Astrocyte (in vitro differentiated cells and primary cell): ENCODE measurements at regions not wholly inside any gene's neighbourhood (a gene's known extent, or its start where the extent isn't known, plus 50 kb on each side); places are given as distances from the start of the nearest gene placed in this dataset.

Experiments
- DNase-seq: peaks from one replicate; pipeline ENCODE4 v3.0.0-alpha.2; 2010; ENCODE audit warnings: low read depth
- FAIRE-seq: peaks from 2 replicates; lab custom pipeline; 2011; peaks lifted over from hg19 to GRCh38; lab: Jason Lieb, UNC
- H2AFZ ChIP-seq: 2 replicates; pipeline ENCODE4 v1.6.0; 2012; ENCODE audit warnings: low read depth, low read length, inconsistent platforms
- H3K27ac ChIP-seq: 2 replicates; pipeline ENCODE4 v1.5.1; 2011; ENCODE audit warnings: low read depth, low read length, inconsistent platforms
- H3K27me3 ChIP-seq: 2 replicates; pipeline ENCODE4 v1.6.0; 2011; ENCODE audit warnings: low read length, inconsistent platforms; ENCODE audit not compliant: insufficient read depth
- H3K36me3 ChIP-seq: 2 replicates; pipeline ENCODE4 v1.5.1; 2011; ENCODE audit warnings: low read length, inconsistent platforms; ENCODE audit not compliant: insufficient read depth
- H3K4me1 ChIP-seq: 2 replicates; pipeline ENCODE4 v1.5.1; 2011; ENCODE audit warnings: low read length, inconsistent platforms; ENCODE audit not compliant: insufficient read depth
- H3K4me2 ChIP-seq: 2 replicates; pipeline ENCODE4 v1.6.0; 2012; ENCODE audit warnings: low read length, inconsistent platforms
- H3K4me3 ChIP-seq: 2 replicates; pipeline ENCODE4 v1.5.1; 2011; ENCODE audit warnings: low read depth, mild to moderate bottlenecking, low read length, inconsistent platforms; ENCODE audit not compliant: insufficient read depth
- H3K79me2 ChIP-seq: 2 replicates; pipeline ENCODE4 v1.6.0; 2012; ENCODE audit warnings: mild to moderate bottlenecking, low read length, inconsistent platforms; ENCODE audit not compliant: insufficient read depth
- H3K9ac ChIP-seq: 2 replicates; pipeline ENCODE4 v1.6.0; 2012; ENCODE audit warnings: mild to moderate bottlenecking, low read length, inconsistent platforms
- H3K9me3 ChIP-seq: 2 replicates; pipeline ENCODE4 v1.5.1; 2012; ENCODE audit warnings: low read depth, mild to moderate bottlenecking, low read length, inconsistent platforms; ENCODE audit not compliant: insufficient read depth
- H4K20me1 ChIP-seq: 2 replicates; pipeline ENCODE4 v1.6.0; 2012; ENCODE audit warnings: low read length, inconsistent platforms; ENCODE audit not compliant: insufficient read depth
- H3K27ac Mint-ChIP-seq: one replicate; pipeline ENCODE4 v1.8.0; 2021; ENCODE audit warnings: mild to moderate bottlenecking, mixed read lengths; ENCODE audit not compliant: unreplicated experiment
- H3K27me3 Mint-ChIP-seq: one replicate; pipeline ENCODE4 v1.8.0; 2021; ENCODE audit warnings: low read depth, mixed read lengths; ENCODE audit not compliant: unreplicated experiment
- H3K36me3 Mint-ChIP-seq: one replicate; pipeline ENCODE4 v1.8.0; 2021; ENCODE audit warnings: low read depth, mixed read lengths; ENCODE audit not compliant: unreplicated experiment
- H3K4me1 Mint-ChIP-seq: one replicate; pipeline ENCODE4 v1.8.0; 2021; ENCODE audit warnings: low read depth, mixed read lengths; ENCODE audit not compliant: unreplicated experiment
- H3K4me3 Mint-ChIP-seq: one replicate; pipeline ENCODE4 v1.8.0; 2021; ENCODE audit warnings: mild to moderate bottlenecking, moderate library complexity, mixed read lengths; ENCODE audit not compliant: unreplicated experiment
- H3K9me3 Mint-ChIP-seq: one replicate; pipeline ENCODE4 v1.8.0; 2021; ENCODE audit warnings: mild to moderate bottlenecking, mixed read lengths; ENCODE audit not compliant: unreplicated experiment
- CTCF ChIP-seq: IDR thresholded peaks from 2 replicates; pipeline ENCODE4 v1.5.1; 2011; ENCODE audit warnings: low read depth, mild to moderate bottlenecking, inconsistent platforms, low read length, moderate library complexity; ENCODE audit not compliant: insufficient read depth
- EZH2 ChIP-seq: IDR thresholded peaks from 2 replicates; pipeline ENCODE4 v1.6.1; 2012; ENCODE audit warnings: mild to moderate bottlenecking, low read length, inconsistent platforms; ENCODE audit not compliant: insufficient read depth

GRCh38 chr9:16138561-16139491, 586.0 kb downstream of the CCDC171 start:
- no peak for FAIRE-seq
- Histone ChIP-seq H2AFZ (no peak overlapping the region), H3K4me3 (no peak overlapping the region), H3K9ac (peak overlapping the region; percentile 74), H3K4me1 (peaks cover 67% of the 10 kb centered on the region), H3K4me2 (peak overlapping the region; percentile 77), H3K79me2 (no peaks in the 10 kb centered on the region), H3K27ac (peak overlapping the region; percentile 87), H4K20me1 (no peaks in the 10 kb centered on the region), H3K36me3 (no peaks in the 10 kb centered on the region), H3K9me3 (no peaks in the 10 kb centered on the region), H3K27me3 (no peaks in the 10 kb centered on the region)
- Mint-ChIP-seq H3K9me3 (no peaks in the 10 kb centered on the region), H3K27ac (peak overlapping the region; percentile 21), H3K36me3 (no peaks in the 10 kb centered on the region), H3K4me1 (peaks cover 50% of the 10 kb centered on the region), H3K4me3 (peak overlapping the region; percentile 12), H3K27me3 (no peaks in the 10 kb centered on the region)
- TF ChIP-seq CTCF (no peak), EZH2 (no peak)
- peak; percentile 98 for DNase-seq

GRCh38 chr9:16139774-16140173, 586.9 kb downstream of the CCDC171 start:
- peaks cover 69% of the 10 kb centered on the region for H3K4me1 ChIP-seq
- H3K4me3 ChIP-seq: no peak overlapping the region
- H3K36me3 ChIP-seq: no peaks in the 10 kb centered on the region
- peak overlapping the region; percentile 74 for H3K9ac ChIP-seq
- H4K20me1 ChIP-seq: no peaks in the 10 kb centered on the region
- H3K27me3 Mint-ChIP-seq: no peaks in the 10 kb centered on the region
- H3K9me3 Mint-ChIP-seq: no peaks in the 10 kb centered on the region
- no peaks in the 10 kb centered on the region for H3K79me2 ChIP-seq
- DNase-seq (no peak), FAIRE-seq (no peak)
- peak overlapping the region; percentile 87 for H3K27ac ChIP-seq
- no peaks in the 10 kb centered on the region for H3K9me3 ChIP-seq
- no peak overlapping the region for H2AFZ ChIP-seq
- H3K4me3 Mint-ChIP-seq: no peak overlapping the region
- H3K27me3 ChIP-seq: no peaks in the 10 kb centered on the region
- H3K4me1 Mint-ChIP-seq: peaks cover 55% of the 10 kb centered on the region
- TF ChIP-seq EZH2 (no peak), CTCF (no peak)
- peak overlapping the region; percentile 77 for H3K4me2 ChIP-seq
- no peaks in the 10 kb centered on the region for H3K36me3 Mint-ChIP-seq
- peak overlapping the region; percentile 69 for H3K27ac Mint-ChIP-seq

GRCh38 chr9:16143310-16143709, 590.5 kb downstream of the CCDC171 start:
- H3K4me2 ChIP-seq: no peak overlapping the region
- TF ChIP-seq EZH2 (no peak), CTCF (no peak)
- H3K9ac ChIP-seq: peak overlapping the region; percentile 56
- Mint-ChIP-seq H3K27me3 (no peaks in the 10 kb centered on the region), H3K4me1 (peaks cover 43% of the 10 kb centered on the region), H3K9me3 (no peaks in the 10 kb centered on the region), H3K36me3 (no peaks in the 10 kb centered on the region), H3K27ac (peak overlapping the region; percentile 72), H3K4me3 (no peak overlapping the region)
- H3K27ac ChIP-seq: peak overlapping the region; percentile 60
- H3K9me3 ChIP-seq: no peaks in the 10 kb centered on the region
- no peak for FAIRE-seq
- H3K4me1 ChIP-seq: peaks cover 49% of the 10 kb centered on the region
- no peaks in the 10 kb centered on the region for H3K27me3 ChIP-seq
- no peaks in the 10 kb centered on the region for H4K20me1 ChIP-seq
- H3K4me3 ChIP-seq: no peak overlapping the region
- H2AFZ ChIP-seq: peak overlapping the region; percentile 28
- H3K36me3 ChIP-seq: no peaks in the 10 kb centered on the region
- H3K79me2 ChIP-seq: no peaks in the 10 kb centered on the region
- peak; percentile 69 for DNase-seq
